Fibroblast of lung (primary cell): ENCODE measurements at regions not wholly inside any gene's neighbourhood (a gene's known extent, or its start where the extent isn't known, plus 50 kb on each side); places are given as distances from the start of the nearest gene placed in this dataset.

Experiments used
- CTCF ChIP-seq, 2 donors: IDR thresholded peaks in 1 of 2; conservative IDR thresholded peaks in 1 of 2; 1 replicate in 1 of 2; 2 replicates in 1 of 2; pipeline ENCODE4 v1.5.1; 2011 to 2012; ENCODE audit warnings: low read length in 2 of 2, control low read depth in 1 of 2, inconsistent platforms in 1 of 2, low read depth in 1 of 2, mild to moderate bottlenecking in 1 of 2
- EZH2 ChIP-seq: IDR thresholded peaks from 2 replicates; pipeline ENCODE4 v1.5.1; 2012; ENCODE audit warnings: low read length, control low read depth, mild to moderate bottlenecking; ENCODE audit errors: missing control alignments

- TF ChIP-seq CTCF (conservative IDR thresholded peaks at IDR 0.05 in 1 of 2, IDR thresholded peaks at IDR 0.05 in 1 of 2; ENCODE audit: low read depth in 1 of 2, low read length in 2 of 2) (no peak), EZH2 (no peak)
These were observed 141.1 kb upstream of the GLI3 start for GRCh38 chr7:42378149-42378548.
